Astrocyte (in vitro differentiated cells and primary cell): ENCODE measurements at regions not wholly inside any gene's neighbourhood (a gene's known extent, or its start where the extent isn't known, plus 50 kb on each side); places are given as distances from the start of the nearest gene placed in this dataset.

Source experiments
- CTCF ChIP-seq: IDR thresholded peaks from 2 replicates; pipeline ENCODE4 v1.5.1; 2011; ENCODE audit warnings: low read depth, mild to moderate bottlenecking, inconsistent platforms, low read length, moderate library complexity; ENCODE audit not compliant: insufficient read depth
- EZH2 ChIP-seq: IDR thresholded peaks from 2 replicates; pipeline ENCODE4 v1.6.1; 2012; ENCODE audit warnings: mild to moderate bottlenecking, low read length, inconsistent platforms; ENCODE audit not compliant: insufficient read depth

- TF ChIP-seq CTCF (no peak), EZH2 (no peak)
Measured at GRCh38 chr3:8198605-8199004, 303.0 kb upstream of the LMCD1 start.
